HG03108 (cell line): ENCODE measurements at regions not wholly inside any gene's neighbourhood (a gene's known extent, or its start where the extent isn't known, plus 50 kb on each side); places are given as distances from the start of the nearest gene placed in this dataset.
"Not testable (repeated sequence)": the region's sequence is repeated elsewhere in the genome, so short reads cannot be mapped to it uniquely, and the experiment has no call there.

Experiments
- ATAC-seq: cut with Tn5 transposase; IDR thresholded peaks from one replicate; pipeline ENCODE4 v1.9.1; 2021; ENCODE audit warnings: moderate library complexity; ENCODE audit not compliant: unreplicated experiment

- ATAC-seq: peak; percentile 93
These were observed 102.7 kb upstream of the DPH5 start for GRCh38 chr1:101128211-101128727.

- ATAC-seq: no peak
These were observed 98.8 kb upstream of the DPH5 start for GRCh38 chr1:101124405-101124804.

- ATAC-seq: not testable (repeated sequence)
These were observed 98.3 kb upstream of the DPH5 start for GRCh38 chr1:101123904-101124303.

GRCh38 chr1:101122452-101123166 is 97.0 kb upstream of the DPH5 start:
- ATAC-seq: peak; percentile 97

GRCh38 chr1:101121975-101122374 is 96.4 kb upstream of the DPH5 start:
- no peak for ATAC-seq

GRCh38 chr1:101121504-101121903 is 95.9 kb upstream of the DPH5 start:
- ATAC-seq: no peak

- no peak for ATAC-seq
These were observed 95.3 kb upstream of the DPH5 start for GRCh38 chr1:101120868-101121267.

GRCh38 chr1:101119289-101119688 is 93.7 kb upstream of the DPH5 start:
- no peak for ATAC-seq

- ATAC-seq: no peak
These were observed 90.4 kb upstream of the DPH5 start for GRCh38 chr1:101116006-101116405.

- no peak for ATAC-seq
These were observed 89.5 kb upstream of the DPH5 start for GRCh38 chr1:101115112-101115511.

- ATAC-seq: not testable (repeated sequence)
These were observed 88.5 kb upstream of the DPH5 start for GRCh38 chr1:101114128-101114527.

- peak; percentile 92 for ATAC-seq
These were observed 86.6 kb upstream of the DPH5 start for GRCh38 chr1:101112051-101112780.

- no peak for ATAC-seq
These were observed 85.9 kb upstream of the DPH5 start for GRCh38 chr1:101111461-101111860.

GRCh38 chr1:101109791-101110190 is 84.2 kb upstream of the DPH5 start:
- ATAC-seq: no peak

- no peak for ATAC-seq
These were observed 82.5 kb upstream of the DPH5 start for GRCh38 chr1:101108111-101108500.

- no peak for ATAC-seq
These were observed 82.0 kb upstream of the DPH5 start for GRCh38 chr1:101107496-101108110.

- ATAC-seq: no peak
These were observed 80.3 kb upstream of the DPH5 start for GRCh38 chr1:101105877-101106276.

GRCh38 chr1:101102426-101103156 is 77.0 kb upstream of the DPH5 start:
- ATAC-seq: no peak

- no peak for ATAC-seq
These were observed 75.8 kb upstream of the DPH5 start for GRCh38 chr1:101101360-101101759.

- ATAC-seq: no peak
These were observed 75.1 kb upstream of the DPH5 start for GRCh38 chr1:101100674-101101073.

- ATAC-seq: no peak
These were observed 73.3 kb upstream of the DPH5 start for GRCh38 chr1:101098907-101099306.
